Ishikawa (cell line): ENCODE measurements at regions not wholly inside any gene's neighbourhood (a gene's known extent, or its start where the extent isn't known, plus 50 kb on each side); places are given as distances from the start of the nearest gene placed in this dataset.

Experiments used
- CEBPB ChIP-seq: IDR thresholded peaks from 2 replicates; pipeline ENCODE4 v1.6.1; 2012
- CREB1 ChIP-seq: IDR thresholded peaks from 2 replicates; pipeline ENCODE4 v1.6.1; 2012; ENCODE audit warnings: low read depth
- EGR1 ChIP-seq: IDR thresholded peaks from 2 replicates; pipeline ENCODE4 v1.6.1; 2012
- EP300 ChIP-seq: IDR thresholded peaks from 2 replicates; pipeline ENCODE4 v1.6.1; 2012; ENCODE audit warnings: borderline replicate concordance
- FOXM1 ChIP-seq: IDR thresholded peaks from 2 replicates; pipeline ENCODE4 v1.6.1; 2012; ENCODE audit warnings: low read depth, borderline replicate concordance
- NFIC ChIP-seq: IDR thresholded peaks from 2 replicates; pipeline ENCODE4 v1.6.1; 2012
- RAD21 ChIP-seq: IDR thresholded peaks from 2 replicates; pipeline ENCODE4 v1.6.1; 2012; ENCODE audit warnings: low read depth
- TAF1 ChIP-seq: IDR thresholded peaks from 2 replicates; pipeline ENCODE4 v1.6.1; 2012; ENCODE audit warnings: low read depth, mild to moderate bottlenecking
- TCF12 ChIP-seq: IDR thresholded peaks from 2 replicates; pipeline ENCODE4 v1.6.1; 2012; ENCODE audit warnings: low read depth
- TEAD4 ChIP-seq: IDR thresholded peaks from 2 replicates; pipeline ENCODE4 v1.6.1; 2012
- YY1 ChIP-seq: IDR thresholded peaks from 2 replicates; pipeline ENCODE4 v1.6.1; 2012; ENCODE audit warnings: low read depth
- ZBTB7A ChIP-seq: IDR thresholded peaks from 2 replicates; pipeline ENCODE4 v1.6.1; 2012; ENCODE audit warnings: low read depth
- TF ChIP-seq, protein P1 (sequence below): IDR thresholded peaks from 2 replicates; pipeline ENCODE4 v1.6.1; 2012
- TF ChIP-seq, protein P2 (sequence below): IDR thresholded peaks from 2 replicates; pipeline ENCODE4 v1.6.1; 2012; ENCODE audit warnings: low read depth, mild to moderate bottlenecking
- TF ChIP-seq, protein P3 (sequence below): IDR thresholded peaks from 2 replicates; pipeline ENCODE4 v1.6.1; 2012

DNA sequence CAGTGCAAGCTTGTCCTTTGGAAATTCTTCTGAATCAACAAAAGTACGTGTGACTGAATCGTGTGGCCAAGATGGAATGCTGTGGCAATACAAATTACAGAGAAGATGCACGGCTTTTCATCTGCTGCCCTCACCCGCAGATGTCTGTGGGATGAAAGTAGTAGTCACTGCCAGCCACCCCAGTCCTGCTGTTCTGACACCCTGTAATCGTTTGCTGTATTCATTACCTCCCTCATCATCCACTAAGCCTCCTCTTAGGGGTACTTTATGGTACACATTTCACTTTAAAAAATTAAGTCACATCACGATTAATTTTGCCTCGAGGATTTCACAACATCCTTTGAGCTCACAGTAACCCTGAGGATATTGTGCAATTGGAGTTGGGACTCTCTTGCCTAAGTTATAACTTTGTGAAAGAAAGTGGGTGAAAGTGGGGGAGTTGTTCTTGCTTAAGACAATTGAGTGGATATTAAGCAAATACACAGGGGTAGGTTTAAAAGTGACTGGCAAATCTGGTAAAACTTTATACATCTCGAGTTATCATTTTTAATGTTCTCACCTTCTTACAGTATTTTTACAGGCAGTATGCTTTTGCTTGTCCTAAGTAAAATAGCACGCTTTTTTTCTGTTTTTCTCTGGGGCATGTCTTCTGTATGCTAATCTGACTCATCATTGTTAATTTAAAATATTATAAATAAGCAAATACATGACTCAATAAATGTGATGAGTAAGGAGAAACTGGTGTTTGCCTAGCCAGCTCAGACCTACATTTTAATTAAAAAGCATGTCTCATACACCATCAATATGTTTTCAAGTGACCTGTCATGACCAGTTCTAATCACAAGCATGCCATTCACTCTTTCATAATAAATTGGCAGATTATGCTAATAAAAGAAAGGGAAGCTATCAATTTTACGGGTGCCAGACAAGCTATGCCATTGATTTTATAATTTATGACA, 680.9 kb downstream of the IRS1 start:
- peak; percentile 69 for TF ChIP-seq CEBPB
- TF ChIP-seq ZBTB7A, result no peak

DNA sequence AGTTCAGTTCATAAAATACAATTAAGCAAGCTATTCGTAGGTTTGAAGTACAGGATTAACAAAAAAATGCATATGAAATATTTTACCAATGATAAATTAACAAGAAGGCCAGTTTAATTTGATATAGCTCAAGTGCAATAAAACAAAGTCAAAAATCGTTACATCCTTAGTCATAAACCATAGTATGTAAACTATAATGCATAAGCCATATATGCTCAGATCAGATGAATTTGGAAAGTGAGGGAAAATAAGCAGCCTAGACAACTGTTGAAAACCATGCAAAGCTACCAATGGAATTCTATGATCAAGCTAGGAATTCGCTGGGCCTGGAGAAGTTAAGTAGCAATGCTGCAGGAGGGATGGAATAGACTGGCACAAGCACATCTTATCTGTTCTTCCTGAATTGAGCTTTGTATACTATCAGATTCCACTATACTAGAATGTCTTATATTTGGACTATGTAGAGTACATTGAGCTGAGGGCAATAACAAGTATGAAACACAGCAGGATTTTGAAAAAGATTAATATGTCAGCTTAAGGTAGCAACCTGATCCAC, 682.0 kb downstream of the IRS1 start:
- TF ChIP-seq RAD21 (no peak), TAF1 (no peak), EGR1 (no peak), EP300 (no peak), TCF12 (no peak)
- TF ChIP-seq, protein P1, sequence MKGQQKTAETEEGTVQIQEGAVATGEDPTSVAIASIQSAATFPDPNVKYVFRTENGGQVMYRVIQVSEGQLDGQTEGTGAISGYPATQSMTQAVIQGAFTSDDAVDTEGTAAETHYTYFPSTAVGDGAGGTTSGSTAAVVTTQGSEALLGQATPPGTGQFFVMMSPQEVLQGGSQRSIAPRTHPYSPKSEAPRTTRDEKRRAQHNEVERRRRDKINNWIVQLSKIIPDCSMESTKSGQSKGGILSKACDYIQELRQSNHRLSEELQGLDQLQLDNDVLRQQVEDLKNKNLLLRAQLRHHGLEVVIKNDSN, result no peak

DNA sequence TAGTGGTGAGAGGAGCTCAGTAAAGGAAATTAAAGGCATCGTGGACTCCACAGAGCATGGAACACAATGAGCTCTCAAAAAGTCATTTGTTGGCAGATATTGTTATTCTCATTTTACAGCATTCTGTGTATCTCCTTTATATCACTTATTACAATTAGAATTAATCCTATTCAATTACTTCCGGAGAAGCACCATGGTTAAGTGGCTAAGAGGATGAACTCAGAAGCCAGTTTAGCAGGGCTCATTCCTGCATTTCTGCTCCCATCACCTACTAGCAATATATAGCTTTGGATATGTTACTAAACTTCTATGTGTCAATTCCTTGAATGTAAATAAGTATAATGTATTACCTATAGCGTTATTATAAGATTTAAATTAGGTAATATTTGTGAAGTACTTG, 683.3 kb downstream of the IRS1 start:
- no peak for TF ChIP-seq NFIC
- TF ChIP-seq RAD21, result no peak
- no peak for TF ChIP-seq TEAD4
- no peak for TF ChIP-seq FOXM1
- TF ChIP-seq TAF1, result no peak
- TF ChIP-seq, protein P1, result no peak
- TF ChIP-seq CEBPB, result no peak
- no peak for TF ChIP-seq TCF12
- no peak for TF ChIP-seq CREB1
- TF ChIP-seq, protein P2, sequence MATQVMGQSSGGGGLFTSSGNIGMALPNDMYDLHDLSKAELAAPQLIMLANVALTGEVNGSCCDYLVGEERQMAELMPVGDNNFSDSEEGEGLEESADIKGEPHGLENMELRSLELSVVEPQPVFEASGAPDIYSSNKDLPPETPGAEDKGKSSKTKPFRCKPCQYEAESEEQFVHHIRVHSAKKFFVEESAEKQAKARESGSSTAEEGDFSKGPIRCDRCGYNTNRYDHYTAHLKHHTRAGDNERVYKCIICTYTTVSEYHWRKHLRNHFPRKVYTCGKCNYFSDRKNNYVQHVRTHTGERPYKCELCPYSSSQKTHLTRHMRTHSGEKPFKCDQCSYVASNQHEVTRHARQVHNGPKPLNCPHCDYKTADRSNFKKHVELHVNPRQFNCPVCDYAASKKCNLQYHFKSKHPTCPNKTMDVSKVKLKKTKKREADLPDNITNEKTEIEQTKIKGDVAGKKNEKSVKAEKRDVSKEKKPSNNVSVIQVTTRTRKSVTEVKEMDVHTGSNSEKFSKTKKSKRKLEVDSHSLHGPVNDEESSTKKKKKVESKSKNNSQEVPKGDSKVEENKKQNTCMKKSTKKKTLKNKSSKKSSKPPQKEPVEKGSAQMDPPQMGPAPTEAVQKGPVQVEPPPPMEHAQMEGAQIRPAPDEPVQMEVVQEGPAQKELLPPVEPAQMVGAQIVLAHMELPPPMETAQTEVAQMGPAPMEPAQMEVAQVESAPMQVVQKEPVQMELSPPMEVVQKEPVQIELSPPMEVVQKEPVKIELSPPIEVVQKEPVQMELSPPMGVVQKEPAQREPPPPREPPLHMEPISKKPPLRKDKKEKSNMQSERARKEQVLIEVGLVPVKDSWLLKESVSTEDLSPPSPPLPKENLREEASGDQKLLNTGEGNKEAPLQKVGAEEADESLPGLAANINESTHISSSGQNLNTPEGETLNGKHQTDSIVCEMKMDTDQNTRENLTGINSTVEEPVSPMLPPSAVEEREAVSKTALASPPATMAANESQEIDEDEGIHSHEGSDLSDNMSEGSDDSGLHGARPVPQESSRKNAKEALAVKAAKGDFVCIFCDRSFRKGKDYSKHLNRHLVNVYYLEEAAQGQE, result no peak
- no peak for TF ChIP-seq EGR1
- no peak for TF ChIP-seq EP300
- no peak for TF ChIP-seq ZBTB7A
- TF ChIP-seq YY1, result no peak

DNA sequence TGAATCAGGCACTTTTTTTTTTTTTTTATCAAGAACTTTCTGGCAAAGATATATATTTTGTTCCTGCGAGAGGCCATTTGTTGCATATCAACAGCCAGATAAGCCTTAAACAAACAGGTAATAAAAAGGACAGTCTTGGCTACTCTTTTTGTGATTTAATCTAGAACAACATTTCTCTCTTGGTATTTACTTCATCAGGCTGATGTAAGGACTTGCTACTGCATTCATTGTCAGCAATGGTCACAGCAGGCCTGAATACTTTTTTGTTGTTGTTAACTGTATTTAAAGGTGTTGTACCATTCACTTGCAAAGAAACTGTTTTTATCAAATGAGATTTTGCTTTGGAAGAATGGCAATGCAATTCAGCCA, 683.8 kb downstream of the IRS1 start:
- TF ChIP-seq NFIC (no peak), TEAD4 (no peak), EP300 (no peak), CEBPB (no peak), TCF12 (no peak)
- TF ChIP-seq, protein P3, sequence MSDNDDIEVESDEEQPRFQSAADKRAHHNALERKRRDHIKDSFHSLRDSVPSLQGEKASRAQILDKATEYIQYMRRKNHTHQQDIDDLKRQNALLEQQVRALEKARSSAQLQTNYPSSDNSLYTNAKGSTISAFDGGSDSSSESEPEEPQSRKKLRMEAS, result no peak
- TF ChIP-seq, protein P1, result no peak

DNA sequence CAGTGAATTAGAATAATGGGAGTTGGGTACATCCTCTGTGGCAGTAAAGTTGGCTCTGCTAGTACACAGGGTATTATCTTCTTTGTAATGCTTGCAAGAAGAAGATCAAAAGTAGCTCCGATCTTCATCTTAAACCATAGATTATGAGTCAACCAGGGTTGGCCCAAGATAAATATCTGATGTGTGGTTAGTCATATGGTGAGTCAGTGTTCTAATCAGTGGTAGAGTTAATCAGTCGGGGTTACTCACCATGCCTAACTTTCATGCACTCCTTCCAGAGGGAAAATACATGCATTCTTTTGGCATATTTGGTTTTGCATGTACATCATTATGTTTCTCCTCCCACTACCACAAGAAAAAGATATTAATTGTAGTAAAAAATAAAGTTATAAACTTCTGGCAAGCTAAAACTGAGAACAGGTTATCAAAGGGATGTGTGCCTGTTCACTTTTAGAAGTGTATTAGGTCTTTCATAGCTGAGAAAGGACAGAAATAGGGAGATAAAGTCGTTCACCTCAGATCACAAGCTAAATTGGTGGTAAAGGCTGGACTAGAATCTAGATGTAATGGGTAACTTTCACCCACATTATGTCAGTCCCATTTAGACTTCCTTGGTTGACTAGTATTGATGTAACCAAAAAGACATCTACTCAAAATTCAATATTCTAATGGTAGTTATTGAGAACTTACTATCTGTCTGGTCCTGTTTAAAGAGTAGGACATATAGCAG, 684.4 kb downstream of the IRS1 start:
- no peak for TF ChIP-seq TAF1
- TF ChIP-seq CREB1, result no peak
- TF ChIP-seq TEAD4, result no peak
- TF ChIP-seq, protein P1, result no peak
- TF ChIP-seq EGR1, result no peak
- no peak for TF ChIP-seq TCF12
- TF ChIP-seq RAD21, result no peak
- TF ChIP-seq ZBTB7A, result no peak
- TF ChIP-seq CEBPB, result no peak
- TF ChIP-seq EP300, result no peak
- TF ChIP-seq, protein P3, result no peak
- no peak for TF ChIP-seq FOXM1
- TF ChIP-seq NFIC, result no peak
- TF ChIP-seq, protein P2, result no peak
- no peak for TF ChIP-seq YY1
